ENCODE measurements at regions not wholly inside any gene's neighbourhood (a gene's known extent, or its start where the extent isn't known, plus 50 kb on each side); places are given as distances from the start of the nearest gene placed in this dataset.

DNA sequence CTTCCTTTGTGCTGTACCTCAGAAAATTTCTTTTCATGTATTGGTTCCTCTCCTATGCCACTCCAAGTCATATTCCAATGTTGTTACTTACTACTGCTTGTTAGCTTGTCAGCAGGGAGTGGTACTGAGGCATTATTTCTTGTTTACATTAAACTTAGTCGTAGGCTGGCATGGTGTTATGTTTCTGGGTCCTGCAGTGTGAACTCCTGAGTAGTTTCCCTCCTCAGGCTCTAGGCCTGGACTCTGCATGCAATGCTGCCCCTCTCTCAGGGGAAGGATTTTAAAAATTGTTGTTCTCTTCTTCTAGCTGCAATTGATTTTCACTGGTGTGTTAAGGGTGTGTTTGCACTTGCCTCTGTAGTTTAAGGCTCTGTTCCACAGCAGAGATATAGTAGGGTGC is 671.6 kb downstream of the PLCL1 start:
- TF ChIP-seq, protein P1, sequence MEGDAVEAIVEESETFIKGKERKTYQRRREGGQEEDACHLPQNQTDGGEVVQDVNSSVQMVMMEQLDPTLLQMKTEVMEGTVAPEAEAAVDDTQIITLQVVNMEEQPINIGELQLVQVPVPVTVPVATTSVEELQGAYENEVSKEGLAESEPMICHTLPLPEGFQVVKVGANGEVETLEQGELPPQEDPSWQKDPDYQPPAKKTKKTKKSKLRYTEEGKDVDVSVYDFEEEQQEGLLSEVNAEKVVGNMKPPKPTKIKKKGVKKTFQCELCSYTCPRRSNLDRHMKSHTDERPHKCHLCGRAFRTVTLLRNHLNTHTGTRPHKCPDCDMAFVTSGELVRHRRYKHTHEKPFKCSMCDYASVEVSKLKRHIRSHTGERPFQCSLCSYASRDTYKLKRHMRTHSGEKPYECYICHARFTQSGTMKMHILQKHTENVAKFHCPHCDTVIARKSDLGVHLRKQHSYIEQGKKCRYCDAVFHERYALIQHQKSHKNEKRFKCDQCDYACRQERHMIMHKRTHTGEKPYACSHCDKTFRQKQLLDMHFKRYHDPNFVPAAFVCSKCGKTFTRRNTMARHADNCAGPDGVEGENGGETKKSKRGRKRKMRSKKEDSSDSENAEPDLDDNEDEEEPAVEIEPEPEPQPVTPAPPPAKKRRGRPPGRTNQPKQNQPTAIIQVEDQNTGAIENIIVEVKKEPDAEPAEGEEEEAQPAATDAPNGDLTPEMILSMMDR (IDR thresholded peaks at IDR 0.05; ENCODE audit: low read length), result no peak
- TF ChIP-seq EZH2 (IDR thresholded peaks at IDR 0.05; ENCODE audit: borderline replicate concordance, low read length), result no peak

Data from OCI-LY1 (cell line).